ENCODE measurements at regions not wholly inside any gene's neighbourhood (a gene's known extent, or its start where the extent isn't known, plus 50 kb on each side); places are given as distances from the start of the nearest gene placed in this dataset.

DNA sequence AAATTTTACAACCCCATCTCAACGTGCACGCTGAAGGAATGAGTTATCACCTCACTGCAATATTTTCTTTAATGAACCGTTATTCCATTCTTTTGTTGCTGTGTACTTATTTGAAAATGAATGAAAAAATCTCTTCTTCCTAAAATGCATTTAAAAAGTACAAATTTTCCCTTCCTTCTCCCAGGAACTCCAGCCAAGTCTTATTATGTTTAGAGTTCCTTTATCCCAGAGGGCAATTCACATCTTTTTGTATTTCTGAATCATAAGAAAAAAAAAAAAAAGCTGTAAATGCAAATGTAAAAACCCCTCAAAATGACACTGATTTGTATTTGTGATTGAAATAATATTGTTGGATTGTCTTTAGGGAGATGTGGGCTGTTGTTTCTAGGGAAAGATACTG, 2194.3 kb upstream of the CELF4 start:
- TF ChIP-seq, protein P1, sequence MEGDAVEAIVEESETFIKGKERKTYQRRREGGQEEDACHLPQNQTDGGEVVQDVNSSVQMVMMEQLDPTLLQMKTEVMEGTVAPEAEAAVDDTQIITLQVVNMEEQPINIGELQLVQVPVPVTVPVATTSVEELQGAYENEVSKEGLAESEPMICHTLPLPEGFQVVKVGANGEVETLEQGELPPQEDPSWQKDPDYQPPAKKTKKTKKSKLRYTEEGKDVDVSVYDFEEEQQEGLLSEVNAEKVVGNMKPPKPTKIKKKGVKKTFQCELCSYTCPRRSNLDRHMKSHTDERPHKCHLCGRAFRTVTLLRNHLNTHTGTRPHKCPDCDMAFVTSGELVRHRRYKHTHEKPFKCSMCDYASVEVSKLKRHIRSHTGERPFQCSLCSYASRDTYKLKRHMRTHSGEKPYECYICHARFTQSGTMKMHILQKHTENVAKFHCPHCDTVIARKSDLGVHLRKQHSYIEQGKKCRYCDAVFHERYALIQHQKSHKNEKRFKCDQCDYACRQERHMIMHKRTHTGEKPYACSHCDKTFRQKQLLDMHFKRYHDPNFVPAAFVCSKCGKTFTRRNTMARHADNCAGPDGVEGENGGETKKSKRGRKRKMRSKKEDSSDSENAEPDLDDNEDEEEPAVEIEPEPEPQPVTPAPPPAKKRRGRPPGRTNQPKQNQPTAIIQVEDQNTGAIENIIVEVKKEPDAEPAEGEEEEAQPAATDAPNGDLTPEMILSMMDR (conservative IDR thresholded peaks at IDR 0.05 in 1 of 2, IDR thresholded peaks at IDR 0.05 in 1 of 2; ENCODE audit: extremely low read depth in 1 of 2, insufficient read depth in 1 of 2, low read depth in 1 of 2, low read length in 2 of 2), result no peak
- TF ChIP-seq EZH2 (IDR thresholded peaks at IDR 0.05; ENCODE audit: borderline replicate concordance, low read length), result no peak
